CD14-positive monocyte (primary cell): ENCODE measurements at regions not wholly inside any gene's neighbourhood (a gene's known extent, or its start where the extent isn't known, plus 50 kb on each side); places are given as distances from the start of the nearest gene placed in this dataset.
"Not testable (repeated sequence)": the region's sequence is repeated elsewhere in the genome, so short reads cannot be mapped to it uniquely, and the experiment has no call there.

ENCODE experiments used
- DNase-seq, 3 donors: peaks; one replicate each; pipeline ENCODE4 v3.0.0-alpha.2; 2011 to 2022
- H2AFZ ChIP-seq: 2 replicates; pipeline ENCODE4 v1.6.0; 2012; ENCODE audit warnings: mild to moderate bottlenecking, low read depth, low read length, inconsistent platforms; ENCODE audit not compliant: insufficient read depth, poor library complexity, severe bottlenecking
- H3K27ac ChIP-seq, 2 donors: 1 replicate in 1 of 2; 2 replicates in 1 of 2; pipeline ENCODE4 v1.5.1; 2012 to 2013; ENCODE audit warnings: low read length in 2 of 2, control low read depth in 1 of 2, inconsistent platforms in 1 of 2, low read depth in 1 of 2, mild to moderate bottlenecking in 1 of 2
- H3K27me3 ChIP-seq, 2 donors: one replicate each; pipeline versions ENCODE4 v1.6.0 to v1.6.1; 2011 to 2013; ENCODE audit warnings: low read length in 2 of 2; ENCODE audit not compliant: control insufficient read depth in 2 of 2, insufficient read depth in 2 of 2
- H3K36me3 ChIP-seq, 2 donors: replicated peaks in 1 of 2; 1 replicate in 1 of 2; 2 replicates in 1 of 2; pipeline versions ENCODE4 v1.5.1 to v1.6.1; 2012 to 2013; ENCODE audit warnings: low read length in 2 of 2, control low read depth in 1 of 2, inconsistent platforms in 1 of 2, mild to moderate bottlenecking in 1 of 2; ENCODE audit not compliant: insufficient read depth in 2 of 2, control insufficient read depth in 1 of 2
- H3K4me1 ChIP-seq, 2 donors: 1 replicate in 1 of 2; 2 replicates in 1 of 2; pipeline versions ENCODE4 v1.5.1 to v1.6.1; 2012 to 2013; ENCODE audit warnings: low read length in 2 of 2, control low read depth in 1 of 2, inconsistent platforms in 1 of 2, mild to moderate bottlenecking in 1 of 2, moderate library complexity in 1 of 2; ENCODE audit not compliant: insufficient read depth in 2 of 2, control insufficient read depth in 1 of 2
- H3K4me2 ChIP-seq: replicated peaks from 2 replicates; pipeline ENCODE3; 2012; ENCODE audit warnings: low read length, moderate library complexity, mild to moderate bottlenecking; ENCODE audit not compliant: poor library complexity, severe bottlenecking; ENCODE audit errors: extremely low read depth
- H3K4me3 ChIP-seq, 3 experiments: fragments of 200-600 bp in 1 of 3; sonication (generic) in 1 of 3; replicated peaks in 1 of 3; 1 replicate in 2 of 3; 2 replicates in 1 of 3; pipeline ENCODE4 v1.5.1; 2011 to 2013; ENCODE audit warnings: low read length in 3 of 3, mild to moderate bottlenecking in 3 of 3, control low read depth in 2 of 3, low read depth in 2 of 3, inconsistent platforms in 1 of 3, moderate library complexity in 1 of 3
- H3K79me2 ChIP-seq: 2 replicates; pipeline ENCODE4 v1.6.0; 2012; ENCODE audit warnings: mild to moderate bottlenecking, control low read depth, inconsistent platforms, low read length, moderate library complexity; ENCODE audit not compliant: insufficient read depth
- H3K9ac ChIP-seq: 2 replicates; pipeline ENCODE4 v1.6.0; 2017; ENCODE audit warnings: low read length, mild to moderate bottlenecking; ENCODE audit not compliant: insufficient read depth, poor library complexity, severe bottlenecking
- H3K9me3 ChIP-seq, 2 donors: replicated peaks in 1 of 2; 1 replicate in 1 of 2; 2 replicates in 1 of 2; pipeline versions ENCODE4 v1.5.1 to v1.6.1; 2012 to 2013; ENCODE audit warnings: low read length in 2 of 2, control low read depth in 1 of 2; ENCODE audit not compliant: control insufficient read depth in 1 of 2, insufficient read depth in 1 of 2
- H4K20me1 ChIP-seq: 2 replicates; pipeline ENCODE4 v1.6.0; 2012; ENCODE audit warnings: mild to moderate bottlenecking, low read length, control low read depth, moderate library complexity; ENCODE audit not compliant: insufficient read depth
- H3K27ac Mint-ChIP-seq, 7 donors: one replicate each; pipeline ENCODE4 v1.8.0; 2020; ENCODE audit warnings: mild to moderate bottlenecking in 7 of 7, mixed read lengths in 7 of 7, moderate library complexity in 6 of 7, inconsistent platforms in 2 of 7
- H3K27me3 Mint-ChIP-seq, 3 donors: one replicate each; pipeline ENCODE4 v1.8.0; 2021 to 2022; ENCODE audit warnings: low read depth in 3 of 3, mild to moderate bottlenecking in 3 of 3, mixed read lengths in 3 of 3, moderate library complexity in 3 of 3, inconsistent platforms in 1 of 3
- H3K36me3 Mint-ChIP-seq, 2 donors: one replicate each; pipeline ENCODE4 v1.8.0; 2020; ENCODE audit warnings: mixed read lengths in 2 of 2, inconsistent platforms in 1 of 2, mild to moderate bottlenecking in 1 of 2
- H3K4me1 Mint-ChIP-seq: one replicate; pipeline ENCODE4 v1.8.0; 2020; ENCODE audit warnings: mild to moderate bottlenecking, mixed read lengths
- H3K4me3 Mint-ChIP-seq, 2 donors: one replicate each; pipeline ENCODE4 v1.8.0; 2020; ENCODE audit warnings: mild to moderate bottlenecking in 2 of 2, mixed read lengths in 2 of 2, moderate library complexity in 1 of 2
- H3K9me3 Mint-ChIP-seq, 7 donors: one replicate each; pipeline ENCODE4 v1.8.0; 2020 to 2022; ENCODE audit warnings: mixed read lengths in 7 of 7, mild to moderate bottlenecking in 6 of 7, moderate library complexity in 6 of 7, inconsistent platforms in 2 of 7
- CTCF ChIP-seq: fragments of 200-600 bp; IDR thresholded peaks from one replicate; pipeline ENCODE4 v1.8.0; 2022; ENCODE audit warnings: antibody characterized with exemption, mild to moderate bottlenecking
- WGBS: methylation state at CpG from one replicate; pipeline ENCODE4 v1.1.5; 2013; ENCODE audit warnings: missing lambda C conversion rate; ENCODE audit not compliant: insufficient coverage; 5-methylcytosine and 5-hydroxymethylcytosine counted together
- intact Hi-C, 2 donors: fragments of 100-400 bp; cut with micrococcal nuclease; formaldehyde crosslinking; loops; one replicate each; pipeline versions ENCODE4 v1.15.0 to v1.15.1; 2023

- H3K36me3 ChIP-seq, intact Hi-C loops, H3K4me1 Mint-ChIP-seq, H3K4me3 ChIP-seq, H3K27ac ChIP-seq, H3K4me1 ChIP-seq, H3K4me3 Mint-ChIP-seq, H3K36me3 Mint-ChIP-seq, H3K9ac ChIP-seq, H3K79me2 ChIP-seq, DNase-seq, H2AFZ ChIP-seq, H3K4me2 ChIP-seq, H3K27me3 Mint-ChIP-seq, H3K27me3 ChIP-seq, H4K20me1 ChIP-seq, H3K9me3 Mint-ChIP-seq, H3K27ac Mint-ChIP-seq: not testable (repeated sequence)
- H3K9me3 ChIP-seq = peaks cover 0 to 11% of the 10 kb centered on the region in 2 donors
- WGBS = 74% methylated on average over 4 of the region's 8 CpGs
These were observed 452.5 kb upstream of the NDN start for GRCh38 chr15:24139622-24140021.

GRCh38 chr15:24145070-24145469, 458.0 kb upstream of the NDN start:
- H3K4me2 ChIP-seq, H3K9ac ChIP-seq, H3K36me3 Mint-ChIP-seq, H3K4me3 Mint-ChIP-seq, H2AFZ ChIP-seq, H3K36me3 ChIP-seq, H3K79me2 ChIP-seq, H3K4me1 Mint-ChIP-seq, H3K27me3 Mint-ChIP-seq, H3K27ac Mint-ChIP-seq, DNase-seq, intact Hi-C loops, H3K4me1 ChIP-seq, H4K20me1 ChIP-seq, H3K27ac ChIP-seq, H3K27me3 ChIP-seq, H3K4me3 ChIP-seq: not testable (repeated sequence)
- peaks cover 0 to 16% (median 5%) of the 10 kb centered on the region in 7 donors for H3K9me3 Mint-ChIP-seq
- peaks cover 0 to 13% of the 10 kb centered on the region in 2 donors for H3K9me3 ChIP-seq
- WGBS = 88% methylated on average over 4 of the region's 8 CpGs

- Histone ChIP-seq H3K9ac (no peak overlapping the region), H4K20me1 (no peaks in the 10 kb centered on the region), H3K4me1 (no peaks in the 10 kb centered on the region), H3K9me3 (peaks cover 0 to 9% of the 10 kb centered on the region in 2 donors), H3K4me2 (no peak overlapping the region), H3K4me3 (no peak overlapping the region), H3K79me2 (no peaks in the 10 kb centered on the region), H2AFZ (no peak overlapping the region), H3K27me3 (no peaks in the 10 kb centered on the region), H3K27ac (no peak overlapping the region), H3K36me3 (no peaks in the 10 kb centered on the region)
- no CpG with 5 or more reads among the region's 2 CpGs for WGBS
- Mint-ChIP-seq H3K27me3 (no peaks in the 10 kb centered on the region), H3K36me3 (no peaks in the 10 kb centered on the region), H3K9me3 (peaks cover 0 to 14% (median 4%) of the 10 kb centered on the region in 7 donors), H3K4me3 (no peak overlapping the region), H3K4me1 (no peaks in the 10 kb centered on the region), H3K27ac (no peak overlapping the region)
- intact Hi-C loops = no loop called here
- no peak for TF ChIP-seq CTCF
- DNase-seq = no peak
These were observed 459.1 kb upstream of the NDN start for GRCh38 chr15:24146251-24146650.
